Esophagus squamous epithelium (tissue), 5 donors: ENCODE measurements at regions not wholly inside any gene's neighbourhood (a gene's known extent, or its start where the extent isn't known, plus 50 kb on each side); places are given as distances from the start of the nearest gene placed in this dataset.

ENCODE experiments used
- DNase-seq: peaks from one replicate; lab custom pipeline; 2025; lab: John Stamatoyannopoulos, UW
- H3K27ac ChIP-seq, 4 donors: fragments of 200-600 bp; sonication (generic); one replicate each; pipeline ENCODE4 v1.5.1; 2016 to 2019; ENCODE audit warnings: mild to moderate bottlenecking in 1 of 4
- H3K27me3 ChIP-seq, 4 donors: fragments of 200-600 bp; sonication (generic); 1 replicate in 3 of 4; 2 replicates in 1 of 4; pipeline versions ENCODE4 v1.5.1 to v1.6.0; 2017 to 2021; ENCODE audit warnings: antibody characterized with exemption in 1 of 4
- H3K36me3 ChIP-seq, 3 donors: fragments of 200-600 bp; sonication (generic); one replicate each; pipeline ENCODE4 v1.5.1; 2016 to 2019
- H3K4me1 ChIP-seq, 3 donors: fragments of 200-600 bp; sonication (generic); one replicate each; pipeline ENCODE4 v1.5.1; 2017 to 2019
- H3K4me3 ChIP-seq, 4 donors: fragments of 200-600 bp; sonication (generic); 1 replicate in 3 of 4; 2 replicates in 1 of 4; pipeline ENCODE4 v1.5.1; 2016 to 2019; ENCODE audit warnings: mild to moderate bottlenecking in 2 of 4, moderate library complexity in 1 of 4
- H3K9me3 ChIP-seq, 3 donors: fragments of 200-600 bp; sonication (generic); one replicate each; pipeline ENCODE4 v1.5.1; 2016 to 2019
- POLR2A ChIP-seq, 4 donors: fragments of 450-650 bp; IDR thresholded peaks; one replicate each; pipeline ENCODE4 v1.6.1; 2017; ENCODE audit warnings: antibody characterized with exemption in 4 of 4, mild to moderate bottlenecking in 4 of 4, moderate library complexity in 3 of 4
- WGBS, 2 donors: methylation state at CpG; one replicate each; pipeline ENCODE4 v1.1.5; 2018; 5-methylcytosine and 5-hydroxymethylcytosine counted together
- intact Hi-C: fragments of 100-400 bp; cut with DNase I; formaldehyde crosslinking; loops from one replicate; pipeline ENCODE4 v1.15.0; 2022
- TF ChIP-seq, protein P1 (sequence below), 6 experiments: fragments of 450-650 bp in 4 of 6; fragments of 200-600 bp in 2 of 6; sonication (generic) in 2 of 6; IDR thresholded peaks; one replicate each; pipeline ENCODE4 v1.5.1; 2016 to 2019; ENCODE audit warnings: antibody characterized with exemption in 6 of 6, mild to moderate bottlenecking in 4 of 6, moderate library complexity in 4 of 6
- donor health status: DM: yes; HTN: yes; CAD: no.

DNA sequence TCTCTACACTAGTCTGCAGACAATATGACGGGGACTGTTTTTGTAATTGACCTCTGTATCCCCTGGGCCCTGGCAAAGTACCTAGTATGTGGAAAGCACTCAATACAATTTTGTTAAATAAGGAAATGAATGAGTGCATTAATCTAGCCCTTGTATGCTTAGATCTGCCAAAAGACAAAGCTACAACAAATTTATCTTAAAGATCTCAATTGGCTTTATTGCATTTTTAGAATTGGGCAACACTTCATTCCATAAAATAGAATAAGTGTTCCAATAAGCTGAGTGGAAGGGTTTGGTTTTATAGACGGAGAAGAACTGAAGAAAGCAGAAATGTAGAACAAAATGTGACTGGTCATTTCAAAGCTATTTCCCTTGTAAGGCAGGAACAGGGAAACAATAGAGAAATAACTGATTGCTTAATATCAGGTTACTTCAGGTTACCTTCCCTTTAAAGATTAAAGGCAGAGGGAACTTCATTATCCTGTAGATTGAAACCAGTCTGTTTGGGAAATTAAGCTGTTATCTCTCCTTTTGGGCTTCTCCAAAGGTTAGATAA, 108.3 kb upstream of the MME start:
- no peaks in the 10 kb centered on the region for H3K9me3 ChIP-seq

DNA sequence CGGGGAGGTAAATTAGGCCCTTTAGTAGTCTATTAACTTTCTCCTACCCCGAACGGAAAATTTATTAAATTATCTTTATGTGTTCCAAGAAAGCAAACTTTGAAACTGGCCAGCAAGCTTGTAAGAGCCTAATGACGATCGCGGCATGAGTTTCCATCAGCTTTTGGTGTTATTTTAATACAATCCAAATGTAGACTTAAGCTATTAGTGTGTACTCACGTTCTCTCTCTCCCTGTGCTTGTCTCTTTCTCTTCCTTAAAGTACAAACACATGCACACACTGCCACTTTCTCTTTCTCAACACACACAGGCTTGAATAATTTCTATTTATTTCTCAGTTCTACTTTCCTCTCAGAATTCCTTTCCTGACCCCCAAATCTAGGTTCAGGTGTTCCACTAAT, 108.8 kb upstream of the MME start:
- Histone ChIP-seq H3K27ac (peak overlapping the region in 3 of 4 donors; percentile 11 to 53 (median 42)), H3K36me3 (no peaks in the 10 kb centered on the region), H3K4me3 (no peak overlapping the region), H3K4me1 (peaks cover 0 to 19% (median 7%) of the 10 kb centered on the region in 3 donors), H3K9me3 (no peaks in the 10 kb centered on the region), H3K27me3 (no peaks in the 10 kb centered on the region)
- no peak for TF ChIP-seq POLR2A (IDR thresholded peaks at IDR 0.05)
- TF ChIP-seq, protein P1, sequence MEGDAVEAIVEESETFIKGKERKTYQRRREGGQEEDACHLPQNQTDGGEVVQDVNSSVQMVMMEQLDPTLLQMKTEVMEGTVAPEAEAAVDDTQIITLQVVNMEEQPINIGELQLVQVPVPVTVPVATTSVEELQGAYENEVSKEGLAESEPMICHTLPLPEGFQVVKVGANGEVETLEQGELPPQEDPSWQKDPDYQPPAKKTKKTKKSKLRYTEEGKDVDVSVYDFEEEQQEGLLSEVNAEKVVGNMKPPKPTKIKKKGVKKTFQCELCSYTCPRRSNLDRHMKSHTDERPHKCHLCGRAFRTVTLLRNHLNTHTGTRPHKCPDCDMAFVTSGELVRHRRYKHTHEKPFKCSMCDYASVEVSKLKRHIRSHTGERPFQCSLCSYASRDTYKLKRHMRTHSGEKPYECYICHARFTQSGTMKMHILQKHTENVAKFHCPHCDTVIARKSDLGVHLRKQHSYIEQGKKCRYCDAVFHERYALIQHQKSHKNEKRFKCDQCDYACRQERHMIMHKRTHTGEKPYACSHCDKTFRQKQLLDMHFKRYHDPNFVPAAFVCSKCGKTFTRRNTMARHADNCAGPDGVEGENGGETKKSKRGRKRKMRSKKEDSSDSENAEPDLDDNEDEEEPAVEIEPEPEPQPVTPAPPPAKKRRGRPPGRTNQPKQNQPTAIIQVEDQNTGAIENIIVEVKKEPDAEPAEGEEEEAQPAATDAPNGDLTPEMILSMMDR (IDR thresholded peaks at IDR 0.05): no peak
- intact Hi-C loops: no loop called here
- WGBS, 2 donors: 49 to 68% methylated on average over 7 of the region's 7 CpGs
- no peak for DNase-seq

More for the DNA sequence above, 108.3 kb upstream of the MME start:
- no peak for TF ChIP-seq POLR2A (IDR thresholded peaks at IDR 0.05)
- TF ChIP-seq, protein P1 (IDR thresholded peaks at IDR 0.05): no peak
- Histone ChIP-seq H3K27ac (peak overlapping the region in 3 of 4 donors; percentile 11 to 53 (median 42)), H3K4me3 (no peak overlapping the region), H3K36me3 (no peaks in the 10 kb centered on the region), H3K4me1 (peaks cover 0 to 19% (median 7%) of the 10 kb centered on the region in 3 donors), H3K27me3 (no peaks in the 10 kb centered on the region)
- intact Hi-C loops: no loop called here
- WGBS, 2 donors: 23 to 46% methylated on average over 2 of the region's 2 CpGs
- no peak for DNase-seq

DNA sequence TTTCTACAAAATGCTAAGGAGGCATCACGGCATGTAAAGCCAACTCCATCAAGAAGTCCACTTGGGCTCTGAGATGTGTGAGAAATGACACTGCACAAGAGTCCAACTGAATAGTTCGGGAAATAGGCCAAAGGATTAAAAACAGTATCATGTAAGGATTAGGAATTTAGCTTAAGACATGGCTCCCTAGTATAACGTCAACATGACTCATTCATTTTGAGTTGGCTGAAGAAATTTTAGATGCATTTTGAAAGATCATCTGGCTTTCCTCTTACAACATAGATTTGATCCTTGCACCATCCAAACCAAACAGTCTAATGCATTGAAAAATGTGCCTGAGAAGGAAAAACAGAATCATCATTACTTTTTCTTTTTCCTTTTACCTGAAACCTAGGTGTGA, 109.3 kb upstream of the MME start:
- Histone ChIP-seq H3K36me3 (no peaks in the 10 kb centered on the region), H3K27me3 (no peaks in the 10 kb centered on the region), H3K4me1 (peaks cover 0 to 19% (median 7%) of the 10 kb centered on the region in 3 donors), H3K27ac (peak overlapping the region in 3 of 4 donors; percentile 11 to 53 (median 42)), H3K4me3 (no peak overlapping the region), H3K9me3 (no peaks in the 10 kb centered on the region)
- no peak for TF ChIP-seq POLR2A (IDR thresholded peaks at IDR 0.05)
- TF ChIP-seq, protein P1 (IDR thresholded peaks at IDR 0.05): no peak
- intact Hi-C loops: no loop called here
- WGBS, 2 donors: 43 to 45% methylated on average over 3 of the region's 3 CpGs
- DNase-seq: no peak

DNA sequence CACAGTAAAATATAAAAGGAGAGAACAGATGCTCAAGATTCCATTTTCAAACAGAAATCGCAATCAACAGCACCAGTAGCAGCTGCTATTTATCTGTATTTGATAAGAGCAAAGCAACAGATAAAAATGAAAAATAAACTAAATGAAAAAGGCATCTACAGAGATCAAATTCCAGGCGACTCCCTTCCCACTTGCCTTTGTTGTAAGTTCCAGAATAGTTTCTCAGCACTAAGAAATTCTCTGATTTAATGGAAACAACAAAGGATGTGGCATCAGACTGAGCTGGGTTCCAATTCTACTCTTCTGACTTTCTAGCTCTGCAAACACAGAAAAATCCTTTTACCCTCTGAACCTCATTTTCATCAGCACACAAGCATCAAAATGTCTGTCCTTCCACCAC, 110.8 kb upstream of the MME start:
- intact Hi-C loops: no loop called here
- H3K27ac ChIP-seq: no peak overlapping the region
- WGBS, 2 donors: 52 to 59% methylated on average over 2 of the region's 2 CpGs
- no peak for DNase-seq
- H3K9me3 ChIP-seq: no peaks in the 10 kb centered on the region
- peaks cover 0 to 19% (median 7%) of the 10 kb centered on the region in 3 donors for H3K4me1 ChIP-seq
- H3K4me3 ChIP-seq: no peak overlapping the region
- H3K27me3 ChIP-seq: no peaks in the 10 kb centered on the region
- TF ChIP-seq, protein P1 (IDR thresholded peaks at IDR 0.05): no peak
- TF ChIP-seq POLR2A (IDR thresholded peaks at IDR 0.05): no peak
- H3K36me3 ChIP-seq: no peaks in the 10 kb centered on the region

DNA sequence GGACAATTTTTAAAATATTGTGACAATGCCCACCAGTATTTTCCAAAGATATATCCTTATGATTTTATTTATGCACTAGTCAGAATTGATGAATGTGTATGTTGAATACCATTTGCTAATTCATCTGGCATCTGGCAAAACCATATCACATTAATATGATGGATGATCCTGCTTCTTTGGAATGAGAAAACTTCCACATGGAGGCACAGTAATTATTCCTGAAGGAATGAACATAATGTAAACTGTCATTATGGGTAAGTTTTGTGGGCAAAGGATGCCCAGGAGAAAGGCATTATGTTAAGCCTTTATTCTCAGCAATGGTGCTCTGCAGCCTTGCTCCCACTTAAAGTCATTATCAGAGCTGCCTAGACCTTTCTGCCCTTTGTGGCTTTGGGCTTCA, 113.0 kb upstream of the MME start:
- no peaks in the 10 kb centered on the region for H3K36me3 ChIP-seq
- intact Hi-C loops: no loop called here

More for the DNA sequence above, 113.0 kb upstream of the MME start:
- Histone ChIP-seq H3K4me1 (peaks cover 0 to 16% (median 7%) of the 10 kb centered on the region in 3 donors), H3K9me3 (no peaks in the 10 kb centered on the region), H3K4me3 (no peak overlapping the region), H3K27ac (no peak overlapping the region), H3K27me3 (no peaks in the 10 kb centered on the region)
- no peak for DNase-seq
- TF ChIP-seq POLR2A (IDR thresholded peaks at IDR 0.05): no peak
- TF ChIP-seq, protein P1 (IDR thresholded peaks at IDR 0.05): no peak
